MG63 (cell line): ENCODE measurements at regions not wholly inside any gene's neighbourhood (a gene's known extent, or its start where the extent isn't known, plus 50 kb on each side); places are given as distances from the start of the nearest gene placed in this dataset.

ENCODE experiments used
- DNase-seq: peaks from one replicate; pipeline ENCODE4 v3.0.0-alpha.2; 2020
- H3K27me3 ChIP-seq: fragments of 250-450 bp; sonication (Bioruptor Pico); 2 replicates; pipeline ENCODE4 v1.5.1; 2020; ENCODE audit warnings: mild to moderate bottlenecking, moderate library complexity
- H3K36me3 ChIP-seq: fragments of 250-450 bp; sonication (Bioruptor Pico); 2 replicates; pipeline ENCODE4 v1.5.1; 2020; ENCODE audit warnings: mild to moderate bottlenecking, moderate library complexity
- H3K4me3 ChIP-seq: fragments of 250-450 bp; sonication (Bioruptor Pico); 2 replicates; pipeline ENCODE4 v1.5.1; 2020; ENCODE audit warnings: mild to moderate bottlenecking, moderate library complexity
- H3K9me3 ChIP-seq: fragments of 250-450 bp; sonication (Bioruptor Pico); 2 replicates; pipeline ENCODE4 v1.5.1; 2020; ENCODE audit warnings: mild to moderate bottlenecking, moderate library complexity

DNA sequence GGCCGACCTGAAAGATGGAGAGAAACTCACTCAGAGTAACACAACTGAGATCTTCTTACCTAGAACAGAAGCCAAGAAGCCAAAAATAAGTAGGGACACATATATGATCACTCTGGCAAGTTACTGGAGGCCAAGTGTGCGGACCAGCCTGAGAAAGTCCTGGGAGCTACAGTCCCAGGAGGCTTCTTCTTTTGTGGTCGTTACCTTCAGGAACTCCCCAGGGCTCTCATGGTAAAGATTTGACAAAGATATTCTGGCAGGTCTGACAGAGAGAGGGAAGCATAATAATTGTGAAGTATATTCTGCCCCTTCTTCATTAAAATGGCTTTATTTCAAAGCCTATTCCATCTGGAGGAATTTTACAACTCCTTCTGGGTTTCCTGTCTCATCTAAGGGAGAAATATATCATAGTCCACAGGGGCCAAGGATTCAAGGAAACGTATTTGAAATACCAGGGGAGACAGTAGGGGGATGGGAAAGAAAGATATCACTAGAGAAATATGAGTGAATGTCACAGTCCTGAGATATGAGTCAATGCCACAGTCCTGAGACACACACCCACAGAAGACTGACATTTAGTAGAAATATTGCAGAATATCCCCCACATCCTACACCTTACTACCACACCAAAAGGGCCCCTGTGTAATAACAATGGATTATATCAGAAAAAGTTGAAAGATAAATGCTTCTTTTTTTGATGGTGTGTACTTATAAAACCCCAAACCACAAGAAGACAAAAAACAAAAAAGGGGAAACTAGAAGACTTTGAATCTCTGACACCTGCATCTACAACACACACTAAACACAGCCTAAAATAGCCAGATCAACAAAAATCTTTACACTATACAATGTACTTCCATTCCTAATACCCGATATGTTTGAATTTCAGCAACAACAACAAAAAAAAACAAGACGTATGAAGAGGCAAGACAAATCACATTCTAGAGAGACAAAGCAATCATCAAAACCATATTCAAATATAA lies 594.2 kb upstream of the NRG3 start:
- no peaks in the 10 kb centered on the region for H3K27me3 ChIP-seq
- H3K36me3 ChIP-seq: no peaks in the 10 kb centered on the region
- no peaks in the 10 kb centered on the region for H3K9me3 ChIP-seq
- no peak overlapping the region for H3K4me3 ChIP-seq
- no peak for DNase-seq

DNA sequence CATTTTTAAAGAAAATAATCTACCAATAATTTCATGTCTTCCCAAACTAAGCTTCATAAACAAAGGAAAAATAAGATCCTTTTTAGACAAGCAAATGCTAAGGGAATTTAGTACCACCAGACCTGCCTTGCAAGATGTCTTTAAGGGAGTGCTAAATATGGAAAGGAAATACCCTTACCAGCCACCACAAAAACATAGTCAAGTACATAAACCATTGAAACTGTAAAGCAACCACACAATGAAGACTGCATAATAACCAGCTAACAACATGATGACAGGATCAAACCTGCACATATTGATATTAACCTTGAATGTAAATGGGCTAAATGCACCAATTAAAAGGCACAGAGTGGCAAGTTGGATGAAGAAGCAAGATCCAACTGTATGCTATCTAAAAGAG lies 586.5 kb upstream of the NRG3 start:
- Histone ChIP-seq H3K27me3 (no peaks in the 10 kb centered on the region), H3K9me3 (no peaks in the 10 kb centered on the region), H3K4me3 (no peak overlapping the region), H3K36me3 (no peaks in the 10 kb centered on the region)
- no peak for DNase-seq

DNA sequence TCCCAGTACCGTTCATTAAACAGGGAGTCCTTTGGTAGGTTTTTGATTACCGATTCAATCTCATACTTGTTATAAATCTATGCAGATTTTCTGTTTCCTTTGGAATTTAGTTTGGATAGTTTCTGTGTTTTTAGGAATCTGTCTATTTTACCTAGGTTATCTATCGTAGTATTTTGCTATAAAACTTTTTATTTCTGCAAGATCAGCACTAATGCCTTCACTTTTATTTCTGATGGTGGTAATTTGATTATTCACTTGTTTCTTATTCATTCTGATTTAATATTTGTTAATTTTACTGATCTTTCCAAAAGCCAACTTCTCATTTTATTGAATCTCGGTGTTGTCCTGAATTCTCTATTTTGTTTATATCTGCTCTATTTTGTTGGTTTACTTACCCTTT lies 577.7 kb upstream of the NRG3 start:
- Histone ChIP-seq H3K4me3 (peak overlapping the region; percentile 16; the same call in 1 of the 2 replicates), H3K36me3 (no peaks in the 10 kb centered on the region), H3K9me3 (no peaks in the 10 kb centered on the region), H3K27me3 (no peaks in the 10 kb centered on the region)
- DNase-seq: no peak

DNA sequence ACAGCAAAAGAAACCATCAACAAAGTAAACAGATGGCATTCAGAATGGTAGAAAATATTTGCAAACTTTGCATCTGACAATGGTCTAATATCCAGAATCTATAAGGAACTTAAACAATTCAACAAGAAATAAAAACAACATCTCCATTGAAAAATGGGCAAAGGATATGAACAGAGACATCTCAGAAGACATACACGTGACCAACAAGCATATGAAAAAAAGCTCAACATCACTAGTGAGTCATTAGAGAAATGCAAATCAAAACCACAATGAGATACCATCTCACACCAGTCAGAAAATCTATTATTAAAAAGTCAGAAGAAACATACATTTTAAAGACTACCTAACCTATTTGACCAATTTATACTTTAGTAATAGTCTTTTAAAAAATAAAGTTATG lies 571.3 kb upstream of the NRG3 start:
- no peaks in the 10 kb centered on the region for H3K9me3 ChIP-seq
- H3K27me3 ChIP-seq: no peaks in the 10 kb centered on the region
- DNase-seq: no peak
- no peak overlapping the region for H3K4me3 ChIP-seq
- no peaks in the 10 kb centered on the region for H3K36me3 ChIP-seq

DNA sequence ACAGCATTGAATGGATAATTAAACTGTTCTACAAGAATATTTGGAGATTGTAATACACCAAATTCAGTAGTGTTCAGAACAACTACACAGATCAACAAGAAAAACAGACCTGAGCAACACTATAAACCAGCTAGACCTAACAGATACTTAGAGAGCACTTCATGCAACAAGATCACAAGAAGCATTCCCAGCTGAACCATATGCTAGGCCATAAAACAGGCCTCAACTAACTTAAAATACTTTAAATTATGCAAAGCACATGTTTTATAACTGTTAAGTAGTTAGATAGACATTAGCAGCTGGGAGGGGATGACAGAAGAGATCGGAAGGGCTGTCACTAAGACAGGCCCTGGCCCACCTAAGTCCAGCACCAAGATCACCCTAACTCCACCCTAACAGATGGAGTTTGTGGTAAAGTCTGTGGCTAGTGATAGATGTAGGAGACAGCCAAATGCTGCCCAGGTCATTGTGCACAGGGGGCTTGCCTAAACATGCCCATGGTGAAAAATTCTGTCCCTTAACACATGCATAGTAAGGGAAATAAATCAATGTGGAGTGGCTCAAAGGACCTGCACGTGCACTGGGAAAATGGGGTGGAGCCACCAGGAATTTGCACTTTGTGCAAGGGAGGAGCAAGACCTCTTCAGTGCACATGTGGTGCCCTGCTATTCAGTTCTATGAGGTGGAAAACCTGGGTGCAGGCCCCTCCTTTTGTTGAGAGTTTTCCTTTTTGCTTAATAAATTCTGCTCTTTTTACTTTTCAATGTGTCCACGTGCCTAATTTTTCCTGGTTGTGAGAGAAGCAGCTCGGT lies 567.8 kb upstream of the NRG3 start:
- no peaks in the 10 kb centered on the region for H3K9me3 ChIP-seq
- H3K36me3 ChIP-seq: no peaks in the 10 kb centered on the region
- H3K4me3 ChIP-seq: no peak overlapping the region
- DNase-seq: no peak
- no peaks in the 10 kb centered on the region for H3K27me3 ChIP-seq

DNA sequence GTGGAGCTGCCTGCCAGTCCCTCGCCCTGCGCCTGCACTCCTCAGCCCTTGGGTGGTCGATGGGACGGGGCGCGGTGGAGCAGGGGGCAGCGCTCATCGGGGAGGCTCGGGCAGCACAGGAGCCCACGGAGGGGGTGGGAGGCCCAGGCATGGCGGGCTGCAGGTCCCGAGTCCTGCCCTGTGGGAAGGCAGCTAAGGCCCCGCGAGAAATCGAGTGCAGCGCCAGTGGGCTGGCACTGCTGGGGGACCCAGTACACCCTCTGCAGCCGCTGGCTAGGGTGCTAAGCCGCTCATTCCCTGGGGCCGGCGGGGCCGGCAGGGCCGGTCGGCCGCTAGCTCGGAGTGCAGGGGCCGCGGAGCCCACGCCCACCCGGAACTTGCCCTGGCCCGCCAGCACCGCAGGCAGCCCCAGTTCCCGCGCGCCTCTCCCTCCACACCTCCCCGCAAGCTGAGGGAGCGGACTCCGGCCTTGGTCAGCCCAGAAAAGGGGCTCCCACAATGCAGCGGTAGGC lies 565.9 kb upstream of the NRG3 start:
- H3K9me3 ChIP-seq: no peaks in the 10 kb centered on the region
- no peak overlapping the region for H3K4me3 ChIP-seq
- no peak for DNase-seq
- H3K27me3 ChIP-seq: no peaks in the 10 kb centered on the region
- H3K36me3 ChIP-seq: no peaks in the 10 kb centered on the region

DNA sequence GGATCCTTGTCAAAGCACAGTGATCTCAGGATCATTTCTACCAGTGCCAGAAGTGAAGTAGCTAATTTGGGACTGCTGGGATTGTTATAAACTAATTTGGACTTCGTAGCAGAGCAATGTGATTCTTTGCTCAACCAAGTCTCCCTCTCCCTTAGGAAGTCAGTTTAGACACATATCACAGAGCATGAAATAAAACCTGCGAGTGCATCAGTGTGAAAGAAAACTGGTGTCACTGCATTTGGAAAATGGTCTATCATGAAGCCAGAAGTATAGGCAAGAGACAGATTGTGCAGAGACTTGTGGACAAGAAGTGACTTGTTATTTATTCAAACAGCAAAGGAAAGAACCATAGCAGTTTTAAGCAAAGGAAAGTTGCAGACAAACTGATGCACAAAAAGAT lies 560.5 kb upstream of the NRG3 start:
- no peak for DNase-seq
- Histone ChIP-seq H3K36me3 (no peaks in the 10 kb centered on the region), H3K27me3 (no peaks in the 10 kb centered on the region), H3K4me3 (no peak overlapping the region), H3K9me3 (no peaks in the 10 kb centered on the region)

DNA sequence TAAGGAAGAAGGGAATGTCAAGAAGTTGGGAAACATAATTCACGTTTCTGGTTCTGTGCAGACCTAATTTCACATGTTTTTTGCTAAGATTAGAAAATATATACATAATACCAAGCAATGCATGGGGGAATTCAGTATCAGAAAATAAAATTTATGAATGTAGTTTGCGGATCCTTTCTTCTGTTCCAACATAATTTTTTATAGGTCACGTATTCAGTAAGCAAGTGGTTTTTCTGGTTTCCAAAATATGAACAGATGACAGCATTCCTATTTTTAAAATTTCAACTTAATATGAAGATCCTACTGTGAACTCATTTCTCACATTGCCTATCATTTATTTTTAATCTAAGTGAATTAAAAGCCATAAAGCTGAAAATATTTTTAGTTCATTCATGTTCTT lies 560.0 kb upstream of the NRG3 start:
- Histone ChIP-seq H3K36me3 (no peaks in the 10 kb centered on the region), H3K4me3 (no peak overlapping the region), H3K27me3 (no peaks in the 10 kb centered on the region), H3K9me3 (no peaks in the 10 kb centered on the region)
- DNase-seq: no peak

DNA sequence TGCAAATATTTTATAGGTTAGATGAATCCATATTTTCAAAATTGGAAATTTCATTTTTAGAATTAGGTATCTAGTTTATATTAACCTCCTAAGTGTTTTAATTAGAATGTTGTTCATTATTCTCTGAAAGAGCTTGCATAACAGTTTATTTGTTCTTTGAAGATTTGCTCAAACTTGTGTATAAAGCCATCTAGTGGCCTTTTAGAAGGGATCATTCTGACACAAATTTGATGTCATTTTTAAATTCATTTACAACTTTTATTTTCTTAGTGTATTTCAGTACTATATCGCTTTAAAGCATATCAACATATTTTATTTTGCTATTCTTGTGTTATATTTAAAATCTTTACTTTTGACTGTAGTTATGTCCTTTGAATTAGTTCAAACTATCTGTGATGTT lies 527.0 kb upstream of the NRG3 start:
- Histone ChIP-seq H3K27me3 (no peaks in the 10 kb centered on the region), H3K36me3 (no peaks in the 10 kb centered on the region), H3K9me3 (no peaks in the 10 kb centered on the region), H3K4me3 (no peak overlapping the region)
- DNase-seq: no peak

DNA sequence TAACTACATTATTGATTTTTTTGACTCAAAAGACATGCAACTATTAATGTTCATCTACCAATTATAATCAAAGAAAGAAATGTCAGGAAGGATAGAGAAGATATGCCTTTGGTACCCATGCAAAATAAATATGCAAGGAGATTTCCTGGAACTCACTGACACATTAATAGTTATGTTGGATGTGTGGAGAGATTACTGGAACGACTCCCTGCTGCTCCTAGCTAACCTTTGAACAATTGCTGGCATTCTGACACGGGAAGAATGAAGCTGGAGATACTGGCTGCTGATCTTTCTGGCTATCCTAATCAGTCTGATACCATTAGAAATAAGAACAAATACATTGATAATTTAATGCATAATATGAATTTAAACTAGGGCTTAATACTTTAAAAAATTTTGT lies 507.9 kb upstream of the NRG3 start:
- DNase-seq: no peak
- no peaks in the 10 kb centered on the region for H3K9me3 ChIP-seq
- no peak overlapping the region for H3K4me3 ChIP-seq
- H3K27me3 ChIP-seq: no peaks in the 10 kb centered on the region
- H3K36me3 ChIP-seq: no peaks in the 10 kb centered on the region

DNA sequence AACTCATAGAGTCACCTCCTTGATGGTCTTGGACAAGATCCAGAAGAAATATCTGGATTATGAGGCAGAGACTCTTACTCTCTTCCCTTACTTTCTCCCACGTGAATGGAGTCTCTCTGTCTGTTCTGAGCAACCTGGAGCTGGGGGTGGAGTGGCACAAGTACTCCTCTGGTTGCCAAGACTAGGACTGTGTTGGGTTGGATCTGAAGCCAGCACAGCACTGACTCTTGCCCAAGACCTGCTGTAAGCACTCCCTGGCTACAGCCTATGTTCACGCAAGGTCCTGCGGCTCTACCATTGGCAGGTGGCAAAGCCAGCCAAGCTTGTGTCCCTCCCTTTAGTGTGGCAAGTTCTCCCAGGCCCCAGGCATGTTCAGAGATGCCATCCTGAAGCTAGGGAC lies 488.2 kb upstream of the NRG3 start:
- Histone ChIP-seq H3K4me3 (no peak overlapping the region), H3K27me3 (peaks cover under 1% of the 10 kb centered on the region; the same call in 1 of the 2 replicates), H3K36me3 (no peaks in the 10 kb centered on the region), H3K9me3 (no peaks in the 10 kb centered on the region)
- DNase-seq: no peak

DNA sequence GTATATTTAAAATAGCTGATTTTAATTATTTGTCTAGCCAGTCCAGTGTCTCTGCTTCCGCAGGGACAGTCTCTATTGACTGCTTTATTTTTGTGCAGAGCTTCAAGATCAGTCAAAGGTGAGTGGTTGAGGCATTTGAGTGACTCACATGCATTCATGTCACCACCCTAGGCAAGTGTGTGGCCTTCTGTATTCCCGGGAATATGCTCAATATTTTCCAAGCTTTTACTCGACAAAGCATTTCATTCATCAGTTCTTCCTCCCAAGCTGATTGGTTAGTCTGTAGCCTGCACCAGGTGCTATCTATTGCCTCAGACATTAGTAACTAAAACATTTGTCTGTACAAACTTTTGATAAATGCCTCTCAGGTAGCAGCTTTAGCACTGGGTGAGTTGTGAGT lies 471.5 kb upstream of the NRG3 start:
- H3K27me3 ChIP-seq: no peaks in the 10 kb centered on the region

DNA sequence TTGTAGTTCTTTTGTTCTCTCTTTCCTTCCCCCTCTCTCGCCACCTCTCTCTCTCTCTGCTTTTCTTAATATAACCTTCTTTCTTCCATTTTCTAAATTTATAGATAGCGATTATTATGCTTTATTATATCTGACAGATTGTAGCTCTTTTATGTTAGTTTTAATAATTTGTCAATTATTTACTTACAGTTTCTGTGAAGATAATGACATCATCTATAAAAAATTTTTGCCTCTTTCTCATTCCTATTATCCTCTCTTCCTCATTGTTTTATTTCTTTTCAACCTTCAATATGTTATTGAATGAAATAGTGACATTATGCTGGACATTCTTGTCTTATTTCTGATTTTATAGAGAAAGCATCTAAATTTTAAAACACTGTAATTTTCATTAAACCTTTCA lies 469.6 kb upstream of the NRG3 start:
- H3K36me3 ChIP-seq: no peaks in the 10 kb centered on the region
- no peaks in the 10 kb centered on the region for H3K27me3 ChIP-seq
- no peak overlapping the region for H3K4me3 ChIP-seq
- no peak for DNase-seq
- H3K9me3 ChIP-seq: no peaks in the 10 kb centered on the region

More for the DNA sequence above, 471.5 kb upstream of the NRG3 start:
- no peak overlapping the region for H3K4me3 ChIP-seq
- no peak for DNase-seq
- no peaks in the 10 kb centered on the region for H3K9me3 ChIP-seq
- H3K36me3 ChIP-seq: no peaks in the 10 kb centered on the region

DNA sequence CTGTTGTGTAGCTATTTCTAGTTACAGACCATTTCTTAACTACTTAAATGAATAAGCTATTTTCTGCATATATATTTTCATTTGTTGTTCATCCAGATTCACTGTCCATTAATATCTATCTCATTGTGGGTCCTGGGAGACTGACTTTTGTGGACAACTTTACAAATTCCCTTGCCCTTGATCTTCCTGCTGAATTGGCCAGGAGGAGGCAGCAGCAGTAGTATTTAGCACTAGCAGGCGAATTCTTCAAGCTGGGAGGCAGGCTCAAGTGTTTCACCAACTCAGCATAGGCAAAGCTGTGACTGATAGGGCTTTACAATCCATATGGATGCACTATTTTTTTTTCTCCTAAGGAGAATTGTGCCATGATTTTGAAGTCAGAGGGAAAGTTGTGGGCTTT lies 461.0 kb upstream of the NRG3 start:
- Histone ChIP-seq H3K4me3 (no peak overlapping the region), H3K36me3 (no peaks in the 10 kb centered on the region), H3K27me3 (no peaks in the 10 kb centered on the region), H3K9me3 (no peaks in the 10 kb centered on the region)
- DNase-seq: peak; percentile 5

DNA sequence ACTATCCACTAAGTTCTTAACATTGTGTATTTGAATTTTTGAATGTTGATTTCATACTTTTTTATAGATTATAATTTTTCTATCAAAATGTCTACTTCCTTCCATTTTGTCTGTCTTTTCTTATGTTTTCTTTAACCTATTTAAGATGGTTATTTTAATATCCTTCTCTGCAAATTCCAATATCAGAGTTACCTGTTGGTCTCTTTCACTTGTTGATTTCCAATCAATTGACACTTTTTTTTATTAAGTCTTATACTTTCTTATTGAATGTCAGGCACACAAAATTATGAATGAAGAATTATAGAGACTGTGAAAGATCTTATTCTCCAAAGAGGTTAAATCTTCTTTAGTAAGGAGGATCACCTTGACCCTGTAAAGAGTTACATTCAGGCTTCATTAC lies 448.3 kb upstream of the NRG3 start:
- H3K36me3 ChIP-seq: no peaks in the 10 kb centered on the region
- no peaks in the 10 kb centered on the region for H3K9me3 ChIP-seq
- no peaks in the 10 kb centered on the region; the same call in 1 of the 2 replicates for H3K27me3 ChIP-seq
- DNase-seq: no peak
- H3K4me3 ChIP-seq: no peak overlapping the region

DNA sequence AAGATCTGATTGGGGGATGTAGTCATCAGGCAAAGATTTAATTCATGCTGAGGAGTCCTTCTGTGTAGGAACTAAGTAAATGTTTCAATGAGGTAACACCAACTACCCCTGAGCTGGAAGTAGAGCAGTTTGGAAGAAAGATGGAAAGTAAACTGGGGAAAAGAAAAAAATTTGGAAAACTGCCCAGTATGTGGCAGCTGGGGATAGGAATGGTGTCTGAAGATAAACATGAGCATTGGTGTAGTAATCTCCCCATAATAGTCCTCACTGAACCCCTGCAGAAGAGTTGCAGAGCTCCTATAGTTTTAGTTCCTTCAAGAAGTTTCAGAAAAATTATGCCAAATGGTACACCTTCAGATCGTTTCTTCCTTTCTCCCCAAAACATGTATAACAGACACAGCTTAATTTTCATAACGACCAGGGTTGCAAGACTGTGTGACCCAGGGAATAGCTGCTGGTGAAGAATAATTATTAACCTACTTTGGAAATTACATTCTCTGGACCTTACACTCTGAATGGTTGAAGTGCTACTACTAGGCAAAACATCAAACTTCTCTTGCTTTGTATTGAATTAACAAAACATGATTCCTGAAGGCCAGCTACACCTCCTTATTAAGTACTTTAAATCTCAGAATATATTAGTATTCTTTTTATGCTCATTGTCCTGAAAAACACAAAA lies 446.4 kb upstream of the NRG3 start:
- Histone ChIP-seq H3K4me3 (no peak overlapping the region), H3K9me3 (no peaks in the 10 kb centered on the region), H3K36me3 (no peaks in the 10 kb centered on the region), H3K27me3 (no peaks in the 10 kb centered on the region; the same call in 1 of the 2 replicates)
- no peak for DNase-seq

DNA sequence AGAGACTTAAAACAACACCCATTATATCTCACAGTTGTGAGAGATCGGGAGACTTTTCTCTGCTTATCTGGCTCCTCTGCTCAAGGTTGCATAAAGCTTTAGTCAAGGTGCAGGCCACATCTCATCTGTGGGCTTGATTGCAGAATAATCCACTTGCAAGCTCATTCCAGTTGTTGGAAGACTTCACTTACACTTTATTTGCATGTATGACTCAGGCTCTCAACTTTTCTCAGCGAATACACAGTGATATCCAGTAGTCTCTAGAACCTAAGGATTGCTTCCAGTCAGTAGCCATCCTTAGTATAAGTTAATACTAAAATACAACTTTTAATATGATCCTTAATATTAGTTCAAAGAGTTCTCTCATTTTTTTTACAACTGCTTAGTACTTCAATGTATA lies 435.5 kb upstream of the NRG3 start:
- Histone ChIP-seq H3K9me3 (no peaks in the 10 kb centered on the region), H3K4me3 (no peak overlapping the region), H3K27me3 (no peaks in the 10 kb centered on the region), H3K36me3 (no peaks in the 10 kb centered on the region)
- DNase-seq: no peak
